GM19328 (cell line): ENCODE measurements at regions not wholly inside any gene's neighbourhood (a gene's known extent, or its start where the extent isn't known, plus 50 kb on each side); places are given as distances from the start of the nearest gene placed in this dataset.

Source experiments
- ATAC-seq: cut with Tn5 transposase; IDR thresholded peaks from one replicate; pipeline ENCODE4 v1.9.1; 2021; ENCODE audit warnings: mild to moderate bottlenecking, moderate library complexity; ENCODE audit not compliant: unreplicated experiment

GRCh38 chr16:17529982-17530760 is 59.4 kb upstream of the XYLT1 start:
- ATAC-seq: peak; percentile 50

GRCh38 chr16:17526956-17527937 is 56.5 kb upstream of the XYLT1 start:
- ATAC-seq: no peak

DNA sequence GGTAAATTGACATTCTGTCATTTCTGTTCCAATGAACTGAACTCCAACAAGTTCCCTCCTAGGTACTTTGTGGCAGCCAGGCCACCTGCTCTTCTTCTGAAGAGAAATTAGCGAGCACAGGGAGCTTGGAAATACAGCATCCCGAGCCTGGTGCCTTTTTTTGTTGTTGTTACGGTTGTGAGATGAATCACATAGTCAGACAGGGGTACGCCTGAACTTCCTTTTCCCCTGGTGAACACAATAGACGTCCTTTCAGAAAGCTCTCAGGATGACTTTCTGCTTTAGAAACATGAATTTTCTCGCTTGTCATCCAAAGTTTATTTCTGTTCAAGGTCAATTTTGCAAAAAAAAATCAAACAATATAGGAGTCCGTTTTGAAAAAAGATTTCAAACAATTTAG is 53.9 kb upstream of the XYLT1 start:
- no peak for ATAC-seq

DNA sequence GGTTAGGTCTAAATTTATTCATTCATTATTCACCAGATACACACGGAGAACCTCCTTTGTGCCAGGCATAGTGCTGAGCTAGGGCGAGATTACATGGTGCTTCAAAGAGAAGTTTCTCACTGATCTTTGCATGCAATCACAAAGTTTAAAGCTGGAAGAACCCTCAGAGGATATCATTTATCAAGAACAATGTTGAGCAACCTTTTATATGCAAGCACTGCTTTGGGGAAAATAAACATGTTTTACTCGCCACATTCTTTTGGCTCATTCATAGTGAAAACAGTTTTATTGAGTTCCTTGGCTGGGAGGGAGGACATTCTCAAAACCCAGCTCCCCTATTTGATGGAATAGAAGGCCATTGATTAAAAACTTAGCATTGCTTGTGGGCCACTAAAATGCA is 49.8 kb upstream of the XYLT1 start:
- no peak for ATAC-seq
